ENCODE measurements at regions not wholly inside any gene's neighbourhood (a gene's known extent, or its start where the extent isn't known, plus 50 kb on each side); places are given as distances from the start of the nearest gene placed in this dataset.

DNA sequence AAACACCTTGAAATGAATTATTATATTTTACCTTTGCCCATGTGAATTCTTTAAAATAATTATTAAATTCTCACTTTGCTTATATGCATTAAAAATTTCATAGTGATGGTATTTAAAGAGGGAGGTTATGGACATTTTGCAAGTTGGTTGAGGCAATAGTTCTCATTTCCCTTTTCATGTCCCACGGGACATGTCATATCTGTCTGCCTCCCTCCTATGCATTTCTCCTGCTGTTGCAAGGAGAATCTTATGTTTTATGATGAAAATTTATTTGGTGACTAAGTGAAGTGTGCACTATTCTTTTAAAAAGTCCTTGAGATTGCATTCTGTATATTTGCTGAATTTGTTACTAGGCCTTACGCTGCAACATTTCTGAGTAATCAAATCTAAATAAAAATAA, 67.2 kb downstream of the UTRN start:
- no TSS peak for BruUV-seq (replicated peaks)

DNA sequence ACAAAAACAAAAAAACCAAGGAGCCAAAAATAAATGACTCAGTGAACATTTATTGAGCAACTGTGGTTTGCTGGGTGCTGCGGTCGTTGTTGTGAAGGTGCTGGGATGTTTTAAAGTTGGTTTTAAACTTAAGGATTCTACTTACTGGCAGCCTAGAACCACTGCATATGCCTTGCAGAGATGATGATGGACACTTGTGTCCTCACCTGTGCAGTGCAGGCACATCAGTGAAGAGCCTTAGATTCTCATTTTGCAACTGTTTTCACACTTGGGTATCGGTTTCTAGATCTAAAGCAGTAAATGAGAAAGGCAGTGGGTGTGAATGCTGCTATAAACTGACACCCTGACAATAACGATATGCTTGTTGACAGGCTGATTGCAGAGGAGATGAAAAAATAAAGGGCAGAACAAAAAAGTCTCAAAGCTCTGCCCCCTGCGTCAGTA, 68.8 kb downstream of the UTRN start:
- Histone ChIP-seq H2AFZ (ENCODE audit: low read length) (no peak overlapping the region), H3K4me3 (ENCODE audit: low read length) (no peak overlapping the region), H3K4me2 (ENCODE audit: low read length) (no peak overlapping the region), H3K4me1 (ENCODE audit: insufficient read depth, low read length) (peaks cover 16% of the 10 kb centered on the region), H3K9ac (ENCODE audit: low read length) (no peak overlapping the region), H3K9me3 (ENCODE audit: low read length) (no peaks in the 10 kb centered on the region), H3F3A (ENCODE audit: low read length, unreplicated experiment) (no peaks in the 10 kb centered on the region), H3K27ac (ENCODE audit: low read length) (no peak overlapping the region), H3K9me2 (replicated peaks; ENCODE audit: low read length) (no peaks in the 10 kb centered on the region), H3K79me2 (ENCODE audit: low read length) (peaks cover 56% of the 10 kb centered on the region), H3K27me3 (ENCODE audit: low read length) (no peaks in the 10 kb centered on the region), H3K36me3 (ENCODE audit: low read depth, low read length) (no peaks in the 10 kb centered on the region), H4K20me1 (ENCODE audit: low read length) (no peaks in the 10 kb centered on the region)
- TF ChIP-seq EZH2 (IDR thresholded peaks at IDR 0.05; ENCODE audit: low read length, unreplicated experiment), result no peak
- TF ChIP-seq CTCF (conservative IDR thresholded peaks at IDR 0.05; ENCODE audit: low read depth, low read length), result no peak
- TF ChIP-seq EZH2phosphoT487 (IDR thresholded peaks at IDR 0.05; ENCODE audit: borderline replicate concordance, low read length), result no peak
- no TSS peak for BruUV-seq (replicated peaks)
- ATAC-seq (no peak), DNase-seq (no peak)
- CTCF ChIA-PET, result no interaction called here
- intact Hi-C loops (cut with micrococcal nuclease), result no loop called here
- POLR2A ChIA-PET (ENCODE audit: unreplicated experiment), result no interaction called here

More for the DNA sequence above, 67.2 kb downstream of the UTRN start:
- Histone ChIP-seq H2AFZ (ENCODE audit: low read length) (no peak overlapping the region), H3K9me2 (replicated peaks; ENCODE audit: low read length) (no peaks in the 10 kb centered on the region), H3K27ac (ENCODE audit: low read length) (no peak overlapping the region), H3K79me2 (ENCODE audit: low read length) (peaks cover 68% of the 10 kb centered on the region), H3K4me1 (ENCODE audit: insufficient read depth, low read length) (peaks cover 19% of the 10 kb centered on the region), H3K4me2 (ENCODE audit: low read length) (no peak overlapping the region), H3K4me3 (ENCODE audit: low read length) (no peak overlapping the region), H3K36me3 (ENCODE audit: low read depth, low read length) (no peaks in the 10 kb centered on the region), H3K9ac (ENCODE audit: low read length) (no peak overlapping the region), H3K9me3 (ENCODE audit: low read length) (no peaks in the 10 kb centered on the region), H4K20me1 (ENCODE audit: low read length) (peaks cover under 1% of the 10 kb centered on the region; the same call in 1 of the 2 replicates), H3F3A (ENCODE audit: low read length, unreplicated experiment) (no peaks in the 10 kb centered on the region), H3K27me3 (ENCODE audit: low read length) (no peaks in the 10 kb centered on the region)
- ATAC-seq (no peak), DNase-seq (no peak)
- POLR2A ChIA-PET (ENCODE audit: unreplicated experiment), result no interaction called here
- CTCF ChIA-PET, result no interaction called here
- intact Hi-C loops (cut with micrococcal nuclease), result no loop called here
- TF ChIP-seq CTCF (conservative IDR thresholded peaks at IDR 0.05; ENCODE audit: low read depth, low read length), result no peak
- TF ChIP-seq EZH2phosphoT487 (IDR thresholded peaks at IDR 0.05; ENCODE audit: borderline replicate concordance, low read length), result no peak
- TF ChIP-seq EZH2 (IDR thresholded peaks at IDR 0.05; ENCODE audit: low read length, unreplicated experiment), result no peak

GRCh38 chr6:144359783-144360182, 74.6 kb downstream of the UTRN start:
- H3F3A ChIP-seq (ENCODE audit: low read length, unreplicated experiment), result no peaks in the 10 kb centered on the region
- no TSS peak for BruUV-seq (replicated peaks)
- ChIA-PET POLR2A (ENCODE audit: unreplicated experiment) (no interaction called here), CTCF (no interaction called here)
- no peaks in the 10 kb centered on the region for H3K9me2 ChIP-seq (replicated peaks; ENCODE audit: low read length)
- no peaks in the 10 kb centered on the region for H3K9me3 ChIP-seq (ENCODE audit: low read length)
- TF ChIP-seq CTCF (conservative IDR thresholded peaks at IDR 0.05; ENCODE audit: low read depth, low read length), result no peak
- TF ChIP-seq EZH2phosphoT487 (IDR thresholded peaks at IDR 0.05; ENCODE audit: borderline replicate concordance, low read length), result no peak
- no peak for TF ChIP-seq EZH2 (IDR thresholded peaks at IDR 0.05; ENCODE audit: low read length, unreplicated experiment)
- no peak for ATAC-seq
- peaks cover 11% of the 10 kb centered on the region; the same call in 1 of the 2 replicates for H3K4me1 ChIP-seq (ENCODE audit: insufficient read depth, low read length)
- no peaks in the 10 kb centered on the region for H4K20me1 ChIP-seq (ENCODE audit: low read length)
- H3K36me3 ChIP-seq (ENCODE audit: low read depth, low read length), result no peaks in the 10 kb centered on the region
- no peak overlapping the region for H3K4me2 ChIP-seq (ENCODE audit: low read length)
- no peak overlapping the region for H2AFZ ChIP-seq (ENCODE audit: low read length)
- H3K27me3 ChIP-seq (ENCODE audit: low read length), result no peaks in the 10 kb centered on the region
- no peak for DNase-seq
- H3K79me2 ChIP-seq (ENCODE audit: low read length), result peaks cover 34% of the 10 kb centered on the region; the same call in 1 of the 2 replicates
- intact Hi-C loops (cut with micrococcal nuclease), result no loop called here
- H3K4me3 ChIP-seq (ENCODE audit: low read length), result no peak overlapping the region
- H3K27ac ChIP-seq (ENCODE audit: low read length), result no peak overlapping the region
- no peak overlapping the region for H3K9ac ChIP-seq (ENCODE audit: low read length)

Data from PC-3 (cell line).